LNCaP clone FGC (cell line): ENCODE measurements at regions not wholly inside any gene's neighbourhood (a gene's known extent, or its start where the extent isn't known, plus 50 kb on each side); places are given as distances from the start of the nearest gene placed in this dataset.

Experiments used
- DNase-seq: peaks from one replicate; pipeline ENCODE4 v3.0.0-alpha.2; 2011; ENCODE audit warnings: low read depth
- H3K4me3 ChIP-seq: 2 replicates; pipeline ENCODE4 v1.5.1; 2011; ENCODE audit warnings: mild to moderate bottlenecking, low read depth, low read length, control low read depth
- TF ChIP-seq, protein P1 (sequence below): IDR thresholded peaks from 2 replicates; pipeline ENCODE4 v1.5.1; 2012; ENCODE audit warnings: mild to moderate bottlenecking; ENCODE audit not compliant: control insufficient read depth, insufficient read depth; ENCODE audit errors: extremely low read depth

DNA sequence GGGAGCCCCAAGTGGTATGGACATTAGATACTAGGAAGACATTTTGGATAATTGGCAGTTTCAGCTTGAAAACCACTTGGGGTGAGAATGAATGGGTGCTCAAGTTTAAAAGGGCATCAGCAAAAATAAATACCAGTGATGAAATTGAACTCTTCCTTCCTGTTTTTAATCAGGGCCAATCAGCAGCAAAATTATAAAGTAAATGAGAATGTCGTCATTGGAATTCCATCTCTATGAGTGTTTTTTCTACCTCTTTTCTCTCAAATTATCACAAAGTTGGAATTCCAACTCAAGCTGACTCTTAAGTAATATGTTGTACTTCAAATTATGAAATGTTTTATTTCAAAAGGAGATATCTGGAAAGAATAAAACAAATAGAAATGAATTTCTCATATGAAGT is 730.6 kb downstream of the METTL15 start:
- H3K4me3 ChIP-seq, result no peak overlapping the region
- no peak for DNase-seq
- TF ChIP-seq, protein P1, sequence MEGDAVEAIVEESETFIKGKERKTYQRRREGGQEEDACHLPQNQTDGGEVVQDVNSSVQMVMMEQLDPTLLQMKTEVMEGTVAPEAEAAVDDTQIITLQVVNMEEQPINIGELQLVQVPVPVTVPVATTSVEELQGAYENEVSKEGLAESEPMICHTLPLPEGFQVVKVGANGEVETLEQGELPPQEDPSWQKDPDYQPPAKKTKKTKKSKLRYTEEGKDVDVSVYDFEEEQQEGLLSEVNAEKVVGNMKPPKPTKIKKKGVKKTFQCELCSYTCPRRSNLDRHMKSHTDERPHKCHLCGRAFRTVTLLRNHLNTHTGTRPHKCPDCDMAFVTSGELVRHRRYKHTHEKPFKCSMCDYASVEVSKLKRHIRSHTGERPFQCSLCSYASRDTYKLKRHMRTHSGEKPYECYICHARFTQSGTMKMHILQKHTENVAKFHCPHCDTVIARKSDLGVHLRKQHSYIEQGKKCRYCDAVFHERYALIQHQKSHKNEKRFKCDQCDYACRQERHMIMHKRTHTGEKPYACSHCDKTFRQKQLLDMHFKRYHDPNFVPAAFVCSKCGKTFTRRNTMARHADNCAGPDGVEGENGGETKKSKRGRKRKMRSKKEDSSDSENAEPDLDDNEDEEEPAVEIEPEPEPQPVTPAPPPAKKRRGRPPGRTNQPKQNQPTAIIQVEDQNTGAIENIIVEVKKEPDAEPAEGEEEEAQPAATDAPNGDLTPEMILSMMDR, result no peak

GRCh38 chr11:28837599-28837998 is 729.4 kb downstream of the METTL15 start:
- DNase-seq, result no peak
- TF ChIP-seq, protein P1, result no peak
- no peak overlapping the region for H3K4me3 ChIP-seq

DNA sequence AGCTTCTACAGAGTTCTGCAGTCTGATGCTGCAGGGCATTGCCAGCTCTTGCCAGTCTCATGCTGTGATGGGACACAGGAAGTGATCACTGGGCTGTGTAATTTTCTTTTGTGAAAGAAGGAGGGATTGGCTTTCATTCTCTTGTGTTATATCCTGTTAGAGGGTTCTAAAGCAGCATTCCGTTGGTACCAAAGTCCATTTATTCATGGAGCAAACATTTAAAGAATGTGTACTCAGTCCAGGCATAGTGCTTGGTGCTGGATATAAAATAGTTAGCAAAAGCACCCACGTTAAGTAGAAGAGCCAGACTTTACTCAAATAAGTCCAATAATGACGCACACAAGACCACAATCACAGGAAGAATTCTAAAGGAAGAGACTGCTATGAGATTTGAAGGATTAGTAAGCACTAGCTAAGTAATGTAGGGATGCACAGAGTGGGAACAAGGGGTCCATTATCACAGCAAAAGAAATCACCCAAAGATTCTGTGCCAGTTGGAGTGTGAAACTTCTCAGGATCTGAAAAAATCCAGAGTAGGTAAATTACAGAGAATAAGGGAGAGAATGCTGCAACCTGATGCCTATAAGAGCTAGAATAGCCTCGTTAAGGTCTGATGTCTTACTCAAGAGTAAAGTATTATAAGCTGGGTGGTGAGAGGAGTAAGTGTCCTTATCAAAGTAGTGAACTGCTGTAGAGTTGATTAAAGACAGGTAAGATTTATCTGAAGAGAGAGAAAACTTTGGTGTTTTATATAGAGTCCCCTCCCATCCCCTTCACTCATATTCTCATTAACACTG is 728.3 kb downstream of the METTL15 start:
- DNase-seq, result no peak
- no peak overlapping the region for H3K4me3 ChIP-seq
- TF ChIP-seq, protein P1, result no peak

DNA sequence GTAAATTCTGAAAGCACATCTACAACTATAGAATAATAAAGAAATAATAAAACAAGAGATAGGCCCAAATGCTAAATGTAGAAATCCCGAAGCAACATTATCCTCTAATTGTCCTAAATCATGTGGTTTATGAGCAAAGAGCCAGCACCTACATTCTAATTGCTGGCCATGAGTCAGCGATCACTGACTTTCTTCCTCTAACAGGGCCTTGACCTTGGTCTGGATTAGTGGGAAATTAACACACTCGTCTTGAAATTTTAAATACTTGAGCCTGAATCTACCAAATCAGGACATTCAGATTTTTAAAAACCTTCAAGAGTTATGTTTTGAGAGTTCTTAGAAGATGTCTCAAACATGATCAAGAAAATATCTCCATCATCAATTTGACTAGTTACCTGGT is 727.6 kb downstream of the METTL15 start:
- TF ChIP-seq, protein P1, result no peak
- no peak for DNase-seq
- no peak overlapping the region for H3K4me3 ChIP-seq

DNA sequence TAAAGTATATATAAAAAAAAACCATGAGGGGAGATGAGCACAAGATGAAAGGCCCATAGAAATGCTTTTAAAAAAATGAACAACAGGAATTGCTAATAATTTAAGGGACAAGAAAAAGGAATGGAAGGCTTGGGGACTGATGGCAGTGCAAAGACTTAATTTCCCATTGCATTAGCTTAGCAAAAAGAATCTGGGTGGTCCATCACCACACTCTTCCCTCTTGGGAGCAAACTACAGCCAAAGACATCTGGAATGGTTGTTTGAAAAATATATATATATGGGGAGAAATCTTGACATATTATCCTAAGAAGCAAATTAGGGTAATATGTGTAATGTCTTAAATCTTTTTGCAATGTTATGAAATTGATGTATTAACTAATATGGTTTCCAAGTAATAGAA is 727.1 kb downstream of the METTL15 start:
- TF ChIP-seq, protein P1, result no peak
- H3K4me3 ChIP-seq, result no peak overlapping the region
- DNase-seq, result no peak

- no peak for DNase-seq
- TF ChIP-seq, protein P1, result no peak
- no peak overlapping the region for H3K4me3 ChIP-seq
Measured at GRCh38 chr11:28834877-28835276, 726.7 kb downstream of the METTL15 start.

DNA sequence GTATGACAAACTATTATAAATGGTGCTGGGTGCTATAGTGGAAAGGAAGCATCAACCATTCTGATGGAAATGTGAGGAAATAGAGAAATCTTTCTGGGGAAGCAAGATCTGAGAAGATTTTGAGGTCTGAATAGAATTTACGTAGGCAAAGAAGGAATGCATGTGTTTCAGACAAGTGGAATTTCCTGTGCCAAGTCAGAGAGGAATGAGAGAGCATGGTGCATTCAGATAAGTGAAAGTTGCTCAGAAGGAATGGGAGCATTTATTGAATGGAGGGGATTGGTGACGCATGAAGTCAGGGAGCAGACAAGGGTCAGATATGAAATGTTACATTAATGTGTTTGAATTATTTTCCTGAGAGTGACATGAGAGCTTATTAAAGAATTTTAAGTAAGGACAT is 725.5 kb downstream of the METTL15 start:
- H3K4me3 ChIP-seq, result no peak overlapping the region
- DNase-seq, result no peak
- TF ChIP-seq, protein P1, result no peak
